ENCODE measurements at regions not wholly inside any gene's neighbourhood (a gene's known extent, or its start where the extent isn't known, plus 50 kb on each side); places are given as distances from the start of the nearest gene placed in this dataset.

DNA sequence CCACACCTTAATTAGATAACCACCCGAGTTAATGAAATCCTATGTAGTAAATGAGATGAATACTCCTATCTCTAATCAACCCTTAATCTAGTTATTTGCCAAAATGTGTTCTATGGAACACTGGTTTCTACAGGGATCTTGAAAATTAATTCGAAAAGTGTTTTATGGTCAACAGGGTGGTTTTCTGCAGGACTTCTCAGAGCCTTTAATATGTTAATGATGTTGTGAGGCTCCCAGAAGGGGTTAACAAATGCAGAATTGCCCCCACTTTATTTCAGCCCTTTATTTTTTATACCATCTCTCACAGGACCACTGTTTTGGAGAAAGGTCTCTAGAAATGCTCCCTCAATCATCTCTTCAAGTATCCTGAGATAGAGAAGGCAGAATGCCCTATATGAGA lies 153.1 kb upstream of the RPH3A start:
- TF ChIP-seq RELA (CRISPR knock-in tag; IDR thresholded peaks at IDR 0.05; ENCODE audit: borderline replicate concordance) (no peak), KAT7 (CRISPR knock-in tag; IDR thresholded peaks at IDR 0.05; ENCODE audit: borderline replicate concordance) (no peak), IRF2 (CRISPR knock-in tag; IDR thresholded peaks at IDR 0.05; ENCODE audit: borderline replicate concordance, low read depth) (no peak), ZNF232 (CRISPR knock-in tag; IDR thresholded peaks at IDR 0.05) (no peak), NR2C2 (CRISPR knock-in tag; IDR thresholded peaks at IDR 0.05) (no peak)
- TF ChIP-seq, protein P1, sequence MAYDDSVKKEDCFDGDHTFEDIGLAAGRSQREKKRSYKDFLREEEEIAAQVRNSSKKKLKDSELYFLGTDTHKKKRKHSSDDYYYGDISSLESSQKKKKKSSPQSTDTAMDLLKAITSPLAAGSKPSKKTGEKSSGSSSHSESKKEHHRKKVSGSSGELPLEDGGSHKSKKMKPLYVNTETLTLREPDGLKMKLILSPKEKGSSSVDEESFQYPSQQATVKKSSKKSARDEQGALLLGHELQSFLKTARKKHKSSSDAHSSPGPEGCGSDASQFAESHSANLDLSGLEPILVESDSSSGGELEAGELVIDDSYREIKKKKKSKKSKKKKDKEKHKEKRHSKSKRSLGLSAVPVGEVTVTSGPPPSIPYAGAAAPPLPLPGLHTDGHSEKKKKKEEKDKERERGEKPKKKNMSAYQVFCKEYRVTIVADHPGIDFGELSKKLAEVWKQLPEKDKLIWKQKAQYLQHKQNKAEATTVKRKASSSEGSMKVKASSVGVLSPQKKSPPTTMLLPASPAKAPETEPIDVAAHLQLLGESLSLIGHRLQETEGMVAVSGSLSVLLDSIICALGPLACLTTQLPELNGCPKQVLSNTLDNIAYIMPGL (CRISPR knock-in tag; IDR thresholded peaks at IDR 0.05) = no peak
- TF ChIP-seq, protein P2, sequence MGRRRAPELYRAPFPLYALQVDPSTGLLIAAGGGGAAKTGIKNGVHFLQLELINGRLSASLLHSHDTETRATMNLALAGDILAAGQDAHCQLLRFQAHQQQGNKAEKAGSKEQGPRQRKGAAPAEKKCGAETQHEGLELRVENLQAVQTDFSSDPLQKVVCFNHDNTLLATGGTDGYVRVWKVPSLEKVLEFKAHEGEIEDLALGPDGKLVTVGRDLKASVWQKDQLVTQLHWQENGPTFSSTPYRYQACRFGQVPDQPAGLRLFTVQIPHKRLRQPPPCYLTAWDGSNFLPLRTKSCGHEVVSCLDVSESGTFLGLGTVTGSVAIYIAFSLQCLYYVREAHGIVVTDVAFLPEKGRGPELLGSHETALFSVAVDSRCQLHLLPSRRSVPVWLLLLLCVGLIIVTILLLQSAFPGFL (CRISPR knock-in tag; IDR thresholded peaks at IDR 0.05; ENCODE audit: borderline replicate concordance) = no peak
- TF ChIP-seq, protein P3, sequence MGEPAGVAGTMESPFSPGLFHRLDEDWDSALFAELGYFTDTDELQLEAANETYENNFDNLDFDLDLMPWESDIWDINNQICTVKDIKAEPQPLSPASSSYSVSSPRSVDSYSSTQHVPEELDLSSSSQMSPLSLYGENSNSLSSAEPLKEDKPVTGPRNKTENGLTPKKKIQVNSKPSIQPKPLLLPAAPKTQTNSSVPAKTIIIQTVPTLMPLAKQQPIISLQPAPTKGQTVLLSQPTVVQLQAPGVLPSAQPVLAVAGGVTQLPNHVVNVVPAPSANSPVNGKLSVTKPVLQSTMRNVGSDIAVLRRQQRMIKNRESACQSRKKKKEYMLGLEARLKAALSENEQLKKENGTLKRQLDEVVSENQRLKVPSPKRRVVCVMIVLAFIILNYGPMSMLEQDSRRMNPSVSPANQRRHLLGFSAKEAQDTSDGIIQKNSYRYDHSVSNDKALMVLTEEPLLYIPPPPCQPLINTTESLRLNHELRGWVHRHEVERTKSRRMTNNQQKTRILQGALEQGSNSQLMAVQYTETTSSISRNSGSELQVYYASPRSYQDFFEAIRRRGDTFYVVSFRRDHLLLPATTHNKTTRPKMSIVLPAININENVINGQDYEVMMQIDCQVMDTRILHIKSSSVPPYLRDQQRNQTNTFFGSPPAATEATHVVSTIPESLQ (CRISPR knock-in tag; IDR thresholded peaks at IDR 0.05) = no peak
- TF ChIP-seq, protein P4, sequence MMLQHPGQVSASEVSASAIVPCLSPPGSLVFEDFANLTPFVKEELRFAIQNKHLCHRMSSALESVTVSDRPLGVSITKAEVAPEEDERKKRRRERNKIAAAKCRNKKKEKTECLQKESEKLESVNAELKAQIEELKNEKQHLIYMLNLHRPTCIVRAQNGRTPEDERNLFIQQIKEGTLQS (CRISPR knock-in tag; conservative IDR thresholded peaks at IDR 0.05) = no peak
- TF ChIP-seq, protein P5, sequence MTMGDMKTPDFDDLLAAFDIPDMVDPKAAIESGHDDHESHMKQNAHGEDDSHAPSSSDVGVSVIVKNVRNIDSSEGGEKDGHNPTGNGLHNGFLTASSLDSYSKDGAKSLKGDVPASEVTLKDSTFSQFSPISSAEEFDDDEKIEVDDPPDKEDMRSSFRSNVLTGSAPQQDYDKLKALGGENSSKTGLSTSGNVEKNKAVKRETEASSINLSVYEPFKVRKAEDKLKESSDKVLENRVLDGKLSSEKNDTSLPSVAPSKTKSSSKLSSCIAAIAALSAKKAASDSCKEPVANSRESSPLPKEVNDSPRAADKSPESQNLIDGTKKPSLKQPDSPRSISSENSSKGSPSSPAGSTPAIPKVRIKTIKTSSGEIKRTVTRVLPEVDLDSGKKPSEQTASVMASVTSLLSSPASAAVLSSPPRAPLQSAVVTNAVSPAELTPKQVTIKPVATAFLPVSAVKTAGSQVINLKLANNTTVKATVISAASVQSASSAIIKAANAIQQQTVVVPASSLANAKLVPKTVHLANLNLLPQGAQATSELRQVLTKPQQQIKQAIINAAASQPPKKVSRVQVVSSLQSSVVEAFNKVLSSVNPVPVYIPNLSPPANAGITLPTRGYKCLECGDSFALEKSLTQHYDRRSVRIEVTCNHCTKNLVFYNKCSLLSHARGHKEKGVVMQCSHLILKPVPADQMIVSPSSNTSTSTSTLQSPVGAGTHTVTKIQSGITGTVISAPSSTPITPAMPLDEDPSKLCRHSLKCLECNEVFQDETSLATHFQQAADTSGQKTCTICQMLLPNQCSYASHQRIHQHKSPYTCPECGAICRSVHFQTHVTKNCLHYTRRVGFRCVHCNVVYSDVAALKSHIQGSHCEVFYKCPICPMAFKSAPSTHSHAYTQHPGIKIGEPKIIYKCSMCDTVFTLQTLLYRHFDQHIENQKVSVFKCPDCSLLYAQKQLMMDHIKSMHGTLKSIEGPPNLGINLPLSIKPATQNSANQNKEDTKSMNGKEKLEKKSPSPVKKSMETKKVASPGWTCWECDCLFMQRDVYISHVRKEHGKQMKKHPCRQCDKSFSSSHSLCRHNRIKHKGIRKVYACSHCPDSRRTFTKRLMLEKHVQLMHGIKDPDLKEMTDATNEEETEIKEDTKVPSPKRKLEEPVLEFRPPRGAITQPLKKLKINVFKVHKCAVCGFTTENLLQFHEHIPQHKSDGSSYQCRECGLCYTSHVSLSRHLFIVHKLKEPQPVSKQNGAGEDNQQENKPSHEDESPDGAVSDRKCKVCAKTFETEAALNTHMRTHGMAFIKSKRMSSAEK (CRISPR knock-in tag; IDR thresholded peaks at IDR 0.05; ENCODE audit: borderline replicate concordance) = no peak
- TF ChIP-seq, protein P6, sequence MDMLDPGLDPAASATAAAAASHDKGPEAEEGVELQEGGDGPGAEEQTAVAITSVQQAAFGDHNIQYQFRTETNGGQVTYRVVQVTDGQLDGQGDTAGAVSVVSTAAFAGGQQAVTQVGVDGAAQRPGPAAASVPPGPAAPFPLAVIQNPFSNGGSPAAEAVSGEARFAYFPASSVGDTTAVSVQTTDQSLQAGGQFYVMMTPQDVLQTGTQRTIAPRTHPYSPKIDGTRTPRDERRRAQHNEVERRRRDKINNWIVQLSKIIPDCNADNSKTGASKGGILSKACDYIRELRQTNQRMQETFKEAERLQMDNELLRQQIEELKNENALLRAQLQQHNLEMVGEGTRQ (CRISPR knock-in tag; IDR thresholded peaks at IDR 0.05) = no peak
